H1 (cell line): ENCODE measurements at regions not wholly inside any gene's neighbourhood (a gene's known extent, or its start where the extent isn't known, plus 50 kb on each side); places are given as distances from the start of the nearest gene placed in this dataset.

Experiments used
- BRCA1 ChIP-seq: IDR thresholded peaks from 2 replicates; pipeline ENCODE4 v1.6.1; 2012; ENCODE audit warnings: low read depth, low read length, improper control_type of control experiment
- CTBP2 ChIP-seq: IDR thresholded peaks from 2 replicates; pipeline ENCODE4 v1.7.0; 2011; ENCODE audit warnings: borderline replicate concordance, mild to moderate bottlenecking, moderate library complexity, mixed read lengths, low read length; ENCODE audit not compliant: insufficient read depth, insufficient read length
- MAX ChIP-seq: IDR thresholded peaks from 2 replicates; pipeline ENCODE4 v1.6.1; 2012; ENCODE audit warnings: inconsistent platforms
- PHF8 ChIP-seq: fragments of 200-600 bp; sonication (generic); conservative IDR thresholded peaks from 2 replicates; pipeline ENCODE4 v1.7.1; 2012; ENCODE audit warnings: low read depth, mild to moderate bottlenecking, inconsistent platforms, low read length, moderate library complexity
- POLR2A ChIP-seq, 2 experiments: IDR thresholded peaks; 1 replicate in 1 of 2; 2 replicates in 1 of 2; pipeline ENCODE4 v1.6.1; 2011; ENCODE audit warnings: low read depth in 2 of 2, low read length in 2 of 2, mild to moderate bottlenecking in 2 of 2; ENCODE audit errors: control extremely low read depth in 1 of 2
- POU5F1 ChIP-seq: IDR thresholded peaks from 2 replicates; pipeline ENCODE4 v1.6.1; 2011; ENCODE audit warnings: low read depth, mild to moderate bottlenecking, low read length, moderate library complexity
- SAP30 ChIP-seq: fragments of 300-600 bp; sonication (generic); IDR thresholded peaks from 2 replicates; pipeline ENCODE4 v1.7.1; 2012; ENCODE audit warnings: low read length, moderate library complexity, mild to moderate bottlenecking, inconsistent platforms; ENCODE audit not compliant: insufficient read depth, insufficient replicate concordance

- TF ChIP-seq PHF8 (no peak), POU5F1 (no peak), CTBP2 (no peak), SAP30 (no peak), BRCA1 (no peak), MAX (no peak), POLR2A (IDR thresholded peaks at IDR 0.05; ENCODE audit: control extremely low read depth in 1 of 2, low read depth in 2 of 2, low read length in 2 of 2) (no peak)
These were observed 417.2 kb downstream of the ELAVL2 start (continued) for GRCh38 chr9:23408874-23409273.
